Urinary bladder (tissue), 3 donors: ENCODE measurements at regions not wholly inside any gene's neighbourhood (a gene's known extent, or its start where the extent isn't known, plus 50 kb on each side); places are given as distances from the start of the nearest gene placed in this dataset.

Experiments
- DNase-seq: peaks from one replicate; pipeline ENCODE4 v3.0.0-alpha.2; 2015; ENCODE audit errors: extremely low spot score
- H3K27ac ChIP-seq: one replicate; pipeline ENCODE4 v1.5.1; 2013; ENCODE audit warnings: low read depth, mild to moderate bottlenecking, moderate library complexity
- H3K36me3 ChIP-seq: one replicate; pipeline ENCODE4 v1.6.1; 2013; ENCODE audit warnings: mild to moderate bottlenecking, moderate library complexity; ENCODE audit not compliant: insufficient read depth
- H3K4me1 ChIP-seq: one replicate; pipeline ENCODE4 v1.6.1; 2013; ENCODE audit warnings: mild to moderate bottlenecking, moderate library complexity; ENCODE audit not compliant: insufficient read depth
- H3K4me3 ChIP-seq: one replicate; pipeline ENCODE4 v1.5.1; 2013; ENCODE audit warnings: low read depth, low read length
- WGBS: extraction: QIAGEN DNeasy Blood & Tissue Kit; methylation state at CpG from one replicate; pipeline ENCODE4 v1.1.7; 2013; 5-methylcytosine and 5-hydroxymethylcytosine counted together
- donor health status: healthy with polysubstance abuse.
- donor health status: healthy.

- Histone ChIP-seq H3K27ac (no peak overlapping the region), H3K4me3 (no peak overlapping the region), H3K4me1 (no peaks in the 10 kb centered on the region), H3K36me3 (no peaks in the 10 kb centered on the region)
- no peak for DNase-seq
- WGBS = 89% methylated on average over 3 of the region's 3 CpGs
These were observed 1219.9 kb upstream of the CNTN5 start for GRCh38 chr11:97800891-97801290.

GRCh38 chr11:97814325-97814959 is 1206.3 kb upstream of the CNTN5 start:
- H3K4me3 ChIP-seq = no peak overlapping the region
- 75% methylated on average over 4 of the region's 4 CpGs for WGBS
- no peaks in the 10 kb centered on the region for H3K4me1 ChIP-seq
- DNase-seq = no peak
- H3K27ac ChIP-seq = no peak overlapping the region
- H3K36me3 ChIP-seq = no peaks in the 10 kb centered on the region

DNA sequence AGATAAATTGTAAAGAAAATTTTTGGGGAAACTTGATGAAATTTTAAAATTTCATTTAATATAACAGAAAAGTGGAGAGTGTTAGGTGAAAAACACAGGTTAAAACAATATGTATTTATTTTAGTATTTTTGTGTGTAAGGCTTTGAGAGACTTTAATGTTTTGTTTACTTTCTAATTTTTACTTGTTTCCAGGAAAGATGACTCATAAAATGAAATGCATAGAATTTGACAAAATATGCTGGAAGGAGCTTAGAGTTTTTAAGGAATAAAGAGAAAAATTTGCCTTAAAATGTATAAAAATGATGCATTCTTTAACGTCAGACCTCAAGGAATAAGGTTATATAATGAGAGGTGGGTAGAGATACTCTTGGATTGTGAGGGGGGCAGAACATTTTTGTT is 1205.1 kb upstream of the CNTN5 start:
- Histone ChIP-seq H3K27ac (no peak overlapping the region), H3K36me3 (no peaks in the 10 kb centered on the region), H3K4me1 (no peaks in the 10 kb centered on the region), H3K4me3 (no peak overlapping the region)
- WGBS = 65% methylated on average over 1 of the region's 1 CpG
- no peak for DNase-seq

- no peak for DNase-seq
- no peak overlapping the region for H3K4me3 ChIP-seq
- no peak overlapping the region for H3K27ac ChIP-seq
- H3K4me1 ChIP-seq = no peaks in the 10 kb centered on the region
- WGBS = 67% methylated on average over 4 of the region's 4 CpGs
- no peaks in the 10 kb centered on the region for H3K36me3 ChIP-seq
These were observed 1188.3 kb upstream of the CNTN5 start for GRCh38 chr11:97832451-97832850.

GRCh38 chr11:97833412-97833811 is 1187.3 kb upstream of the CNTN5 start:
- Histone ChIP-seq H3K36me3 (no peaks in the 10 kb centered on the region), H3K4me1 (no peaks in the 10 kb centered on the region), H3K27ac (no peak overlapping the region), H3K4me3 (no peak overlapping the region)
- no peak for DNase-seq
- 93% methylated on average over 2 of the region's 2 CpGs for WGBS

GRCh38 chr11:97844016-97844415 is 1176.7 kb upstream of the CNTN5 start:
- DNase-seq = no peak
- H3K4me3 ChIP-seq = no peak overlapping the region
- H3K4me1 ChIP-seq = no peaks in the 10 kb centered on the region
- no peaks in the 10 kb centered on the region for H3K36me3 ChIP-seq
- no peak overlapping the region for H3K27ac ChIP-seq

- no peaks in the 10 kb centered on the region for H3K36me3 ChIP-seq
- 93% methylated on average over 1 of the region's 1 CpG for WGBS
- no peak for DNase-seq
- no peak overlapping the region for H3K27ac ChIP-seq
- H3K4me3 ChIP-seq = no peak overlapping the region
- H3K4me1 ChIP-seq = no peaks in the 10 kb centered on the region
These were observed 1173.0 kb upstream of the CNTN5 start for GRCh38 chr11:97847730-97848129.

DNA sequence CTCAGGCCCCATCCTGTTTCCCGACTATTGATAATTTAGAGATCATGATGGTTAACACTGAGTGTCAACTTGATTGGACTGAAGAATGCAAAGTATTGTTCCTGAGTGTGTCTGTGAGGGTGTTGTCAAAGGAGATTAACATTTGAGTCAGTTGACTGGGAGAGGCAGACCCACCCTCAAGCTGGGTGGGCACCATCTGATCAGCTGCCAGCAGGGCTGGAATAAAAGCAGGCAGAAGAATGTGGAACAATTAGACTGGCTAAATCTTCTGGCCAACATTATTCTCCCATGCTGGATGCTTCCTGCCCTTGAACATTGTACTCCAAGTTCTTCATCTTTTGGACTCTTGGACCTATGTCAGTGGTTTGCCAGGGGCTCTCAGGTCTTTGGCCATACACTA is 1170.0 kb upstream of the CNTN5 start:
- H3K4me1 ChIP-seq = no peaks in the 10 kb centered on the region
- no peak overlapping the region for H3K27ac ChIP-seq
- 58% methylated on average over 1 of the region's 1 CpG for WGBS
- H3K36me3 ChIP-seq = no peaks in the 10 kb centered on the region
- no peak overlapping the region for H3K4me3 ChIP-seq
- no peak for DNase-seq

GRCh38 chr11:97854357-97854756 is 1166.4 kb upstream of the CNTN5 start:
- Histone ChIP-seq H3K4me1 (no peaks in the 10 kb centered on the region), H3K27ac (no peak overlapping the region), H3K4me3 (no peak overlapping the region), H3K36me3 (no peaks in the 10 kb centered on the region)
- WGBS = 54% methylated on average over 3 of the region's 3 CpGs
- DNase-seq = no peak

DNA sequence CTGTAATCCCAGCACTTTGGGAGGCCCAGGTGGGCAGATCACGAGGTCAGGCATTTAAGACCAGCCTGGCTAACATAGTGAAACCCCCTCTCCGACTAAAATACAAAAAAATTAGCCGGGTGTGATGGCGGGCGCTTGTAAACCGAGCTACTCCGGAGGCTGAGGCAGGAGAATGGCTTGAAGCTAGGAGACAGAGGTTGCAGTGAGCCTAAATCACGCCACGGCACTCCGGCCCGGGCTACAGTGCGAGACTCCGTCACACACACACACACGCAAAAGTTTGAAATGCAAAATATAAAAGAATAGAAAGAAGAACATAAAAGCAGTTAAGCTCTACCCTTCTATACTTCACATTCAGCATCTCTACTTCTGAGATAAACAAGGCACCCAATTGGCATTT is 1165.9 kb upstream of the CNTN5 start:
- no peaks in the 10 kb centered on the region for H3K4me1 ChIP-seq
- no peak overlapping the region for H3K27ac ChIP-seq
- DNase-seq = no peak
- no peaks in the 10 kb centered on the region for H3K36me3 ChIP-seq
- no peak overlapping the region for H3K4me3 ChIP-seq
- 86% methylated on average over 14 of the region's 14 CpGs for WGBS

- H3K4me3 ChIP-seq = no peak overlapping the region
- WGBS = 34% methylated on average over 2 of the region's 2 CpGs
These were observed 1164.1 kb upstream of the CNTN5 start for GRCh38 chr11:97856666-97857065.

DNA sequence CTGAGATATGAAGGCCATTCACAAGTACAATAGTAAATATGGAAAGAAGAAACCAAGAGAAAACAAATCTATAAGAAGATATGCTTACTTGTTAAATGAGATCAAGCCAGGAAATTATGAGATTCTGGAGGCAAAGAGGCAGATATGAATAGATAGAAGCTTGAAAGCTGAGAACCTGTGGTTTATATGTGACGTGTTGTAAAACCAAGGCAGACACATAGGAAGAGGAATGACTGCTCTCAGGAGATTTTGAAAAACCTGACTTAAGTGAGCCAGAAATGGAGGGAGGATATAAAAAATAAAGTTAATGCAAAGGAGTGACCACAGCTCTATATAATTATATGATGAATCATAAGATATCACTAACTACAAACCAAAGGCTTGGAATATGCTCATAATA is 1160.5 kb upstream of the CNTN5 start:
- 37% methylated on average over 1 of the region's 1 CpG for WGBS
- DNase-seq = no peak
- Histone ChIP-seq H3K4me1 (no peaks in the 10 kb centered on the region), H3K4me3 (no peak overlapping the region), H3K27ac (no peak overlapping the region), H3K36me3 (no peaks in the 10 kb centered on the region)

More at GRCh38 chr11:97856666-97857065, 1164.1 kb upstream of the CNTN5 start:
- no peak for DNase-seq
- Histone ChIP-seq H3K36me3 (no peaks in the 10 kb centered on the region), H3K27ac (no peak overlapping the region), H3K4me1 (no peaks in the 10 kb centered on the region)

DNA sequence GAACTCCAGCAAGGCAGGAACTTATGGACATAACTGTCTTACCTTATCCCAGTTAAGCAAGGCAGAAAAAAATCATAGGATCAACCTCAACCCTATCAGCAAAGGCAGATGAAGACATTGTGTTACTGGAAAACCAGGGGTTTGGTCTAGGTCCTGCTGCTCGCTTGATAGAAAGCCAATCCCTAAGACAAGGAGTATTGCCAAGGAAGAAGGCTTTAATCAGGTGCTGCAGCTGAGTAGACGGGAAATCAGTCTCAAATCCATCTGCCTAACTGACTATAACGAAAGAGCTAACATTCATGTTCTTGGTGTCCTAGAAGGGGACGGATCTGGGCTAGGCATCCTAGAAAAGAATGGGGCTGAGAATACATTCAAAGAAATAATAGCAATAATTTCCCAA is 1158.7 kb upstream of the CNTN5 start:
- no peak for DNase-seq
- Histone ChIP-seq H3K27ac (no peak overlapping the region), H3K4me1 (no peaks in the 10 kb centered on the region), H3K4me3 (no peak overlapping the region), H3K36me3 (no peaks in the 10 kb centered on the region)
- WGBS = 68% methylated on average over 4 of the region's 4 CpGs

DNA sequence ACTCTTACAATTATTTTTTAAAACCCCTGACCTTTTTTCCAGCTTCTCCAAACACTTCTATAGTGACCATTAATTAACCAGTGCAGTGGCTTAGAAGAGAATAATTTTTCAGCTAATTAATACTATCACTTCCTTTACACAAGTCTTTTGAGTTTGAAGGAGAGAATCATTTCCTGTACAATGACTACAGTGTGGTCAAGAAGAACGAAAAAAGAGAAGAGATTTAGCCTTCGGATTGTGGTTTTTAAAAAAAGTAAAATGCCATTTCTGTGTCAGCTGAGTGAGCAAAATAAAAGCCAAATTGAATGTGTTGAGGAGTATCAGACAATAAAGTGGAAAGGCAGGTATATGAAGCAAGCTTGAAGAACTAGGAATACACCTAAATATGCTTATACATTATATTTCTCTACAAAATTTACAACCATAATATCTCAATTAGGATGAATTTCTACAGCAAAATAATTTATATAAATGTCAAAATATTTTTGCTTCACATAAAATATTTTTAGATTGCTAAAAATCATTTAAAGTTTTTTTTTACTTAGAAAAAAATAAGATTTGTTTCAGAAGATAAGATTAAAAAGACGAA is 1155.2 kb upstream of the CNTN5 start:
- Histone ChIP-seq H3K4me3 (no peak overlapping the region), H3K4me1 (no peaks in the 10 kb centered on the region), H3K36me3 (no peaks in the 10 kb centered on the region), H3K27ac (no peak overlapping the region)
- 60% methylated on average over 3 of the region's 3 CpGs for WGBS
- no peak for DNase-seq

GRCh38 chr11:97871816-97872215 is 1148.9 kb upstream of the CNTN5 start:
- DNase-seq = no peak
- no peaks in the 10 kb centered on the region for H3K4me1 ChIP-seq
- no peak overlapping the region for H3K27ac ChIP-seq
- H3K4me3 ChIP-seq = no peak overlapping the region
- H3K36me3 ChIP-seq = no peaks in the 10 kb centered on the region
